ENCODE measurements at regions not wholly inside any gene's neighbourhood (a gene's known extent, or its start where the extent isn't known, plus 50 kb on each side); places are given as distances from the start of the nearest gene placed in this dataset.

- CTCF ChIA-PET, result interaction anchor here (0.9 to 3.6 kb wide), 4 partner anchors 12 to 284 kb away, joined by 3 to 37 read pairs (median 4); no protein-coding TSS in a partner anchor
Observed at GRCh38 chr17:73710095-73710592, 65.9 kb upstream of the SDK2 start.

GRCh38 chr17:73711184-73711583 is 66.9 kb upstream of the SDK2 start:
- TF ChIP-seq CTCF (IDR thresholded peaks at IDR 0.05; ENCODE audit: insufficient read depth, low read length, missing control alignments), result no peak
- DNase-seq (ENCODE audit: low read depth, low spot score), result no peak
- ChIA-PET CTCF (interaction anchor here (1.6 to 3.6 kb wide), 2 partner anchors 10 to 281 kb away, joined by 5 to 37 read pairs; no protein-coding TSS in a partner anchor), POLR2A (no interaction called here)
- no peak overlapping the region for H3K4me3 ChIP-seq (ENCODE audit: low read depth, low read length)

More at GRCh38 chr17:73710095-73710592, 65.9 kb upstream of the SDK2 start:
- DNase-seq (ENCODE audit: low read depth, low spot score), result no peak
- TF ChIP-seq CTCF (IDR thresholded peaks at IDR 0.05; ENCODE audit: insufficient read depth, low read length, missing control alignments), result peak; percentile 50
- POLR2A ChIA-PET, result no interaction called here
- no peak overlapping the region for H3K4me3 ChIP-seq (ENCODE audit: low read depth, low read length)

- DNase-seq (ENCODE audit: low read depth, low spot score), result no peak
- no peak for TF ChIP-seq CTCF (IDR thresholded peaks at IDR 0.05; ENCODE audit: insufficient read depth, low read length, missing control alignments)
- CTCF ChIA-PET, result interaction anchor here (1.6 to 3.6 kb wide), 2 partner anchors 10 to 282 kb away, joined by 5 to 37 read pairs; no protein-coding TSS in a partner anchor
- no peak overlapping the region for H3K4me3 ChIP-seq (ENCODE audit: low read depth, low read length)
- POLR2A ChIA-PET, result no interaction called here
Observed at GRCh38 chr17:73711916-73712315, 67.7 kb upstream of the SDK2 start.

- H3K4me3 ChIP-seq (ENCODE audit: low read depth, low read length), result no peak overlapping the region
- POLR2A ChIA-PET, result no interaction called here
- CTCF ChIA-PET, result interaction anchor here (0.8 kb wide), 1 partner anchor 283 kb away, joined by 5 read pairs; no protein-coding TSS in a partner anchor
- TF ChIP-seq CTCF (IDR thresholded peaks at IDR 0.05; ENCODE audit: insufficient read depth, low read length, missing control alignments), result no peak
- no peak for DNase-seq (ENCODE audit: low read depth, low spot score)
Observed at GRCh38 chr17:73713136-73713535, 68.9 kb upstream of the SDK2 start.

GRCh38 chr17:73715769-73716168 is 71.5 kb upstream of the SDK2 start:
- no peak for DNase-seq (ENCODE audit: low read depth, low spot score)
- no peak for TF ChIP-seq CTCF (IDR thresholded peaks at IDR 0.05; ENCODE audit: insufficient read depth, low read length, missing control alignments)
- no peak overlapping the region for H3K4me3 ChIP-seq (ENCODE audit: low read depth, low read length)
- CTCF ChIA-PET, result no interaction called here
- POLR2A ChIA-PET, result no interaction called here

- no peak for TF ChIP-seq CTCF (IDR thresholded peaks at IDR 0.05; ENCODE audit: insufficient read depth, low read length, missing control alignments)
- POLR2A ChIA-PET, result no interaction called here
- no peak for DNase-seq (ENCODE audit: low read depth, low spot score)
- no peak overlapping the region for H3K4me3 ChIP-seq (ENCODE audit: low read depth, low read length)
- CTCF ChIA-PET, result no interaction called here
Observed at GRCh38 chr17:73717690-73718089, 73.4 kb upstream of the SDK2 start.

Measured in AG04449 (cell line).